Fibroblast of mammary gland (primary cell): ENCODE measurements at regions not wholly inside any gene's neighbourhood (a gene's known extent, or its start where the extent isn't known, plus 50 kb on each side); places are given as distances from the start of the nearest gene placed in this dataset.

Experiments used
- DNase-seq: peaks from one replicate; pipeline ENCODE4 v3.0.0-alpha.2; 2010; ENCODE audit warnings: low read depth
- H3K4me3 ChIP-seq: 2 replicates; pipeline ENCODE4 v1.5.1; 2011; ENCODE audit warnings: low read depth, mild to moderate bottlenecking, low read length, moderate library complexity; ENCODE audit not compliant: control insufficient read depth
- CTCF ChIP-seq: conservative IDR thresholded peaks from 2 replicates; pipeline ENCODE4 v1.5.1; 2011; ENCODE audit warnings: low read depth, low read length, inconsistent platforms; ENCODE audit not compliant: control insufficient read depth, insufficient read depth

GRCh38 chr6:114564302-114564933, 221.6 kb upstream of the HS3ST5 start:
- no peak for TF ChIP-seq CTCF
- no peak overlapping the region for H3K4me3 ChIP-seq
- DNase-seq = no peak

- no peak for DNase-seq
- TF ChIP-seq CTCF = no peak
- H3K4me3 ChIP-seq = no peak overlapping the region
These were observed 216.6 kb upstream of the HS3ST5 start for GRCh38 chr6:114559419-114559818.

- DNase-seq = no peak
- TF ChIP-seq CTCF = no peak
- H3K4me3 ChIP-seq = no peak overlapping the region
These were observed 215.3 kb upstream of the HS3ST5 start for GRCh38 chr6:114558153-114558552.

GRCh38 chr6:114556846-114557488, 214.1 kb upstream of the HS3ST5 start:
- no peak for DNase-seq
- no peak for TF ChIP-seq CTCF
- H3K4me3 ChIP-seq = no peak overlapping the region

GRCh38 chr6:114550316-114550715, 207.5 kb upstream of the HS3ST5 start:
- DNase-seq = no peak
- no peak for TF ChIP-seq CTCF
- H3K4me3 ChIP-seq = no peak overlapping the region

- TF ChIP-seq CTCF = no peak
- no peak overlapping the region for H3K4me3 ChIP-seq
- no peak for DNase-seq
These were observed 200.9 kb upstream of the HS3ST5 start for GRCh38 chr6:114543696-114544095.
